ENCODE measurements at regions not wholly inside any gene's neighbourhood (a gene's known extent, or its start where the extent isn't known, plus 50 kb on each side); places are given as distances from the start of the nearest gene placed in this dataset.

GRCh38 chr11:79498667-79499066, 57.8 kb upstream of the TENM4 start:
- no peak overlapping the region for H3K4me3 ChIP-seq (ENCODE audit: low read length)
- no peaks in the 10 kb centered on the region for H3K9me3 ChIP-seq (ENCODE audit: control insufficient read depth, insufficient read depth, low read length)
- H3K36me3 ChIP-seq (ENCODE audit: control insufficient read depth, low read length) = no peaks in the 10 kb centered on the region
- no peaks in the 10 kb centered on the region for H4K20me1 ChIP-seq (ENCODE audit: control insufficient read depth, insufficient read depth, low read depth, low read length)
- no peaks in the 10 kb centered on the region for H3K4me1 ChIP-seq (ENCODE audit: control insufficient read depth, low read length)
- H3K4me2 ChIP-seq (ENCODE audit: low read length) = no peak overlapping the region
- no peaks in the 10 kb centered on the region for H3K9me2 ChIP-seq (replicated peaks; ENCODE audit: control insufficient read depth, low read length)
- no peaks in the 10 kb centered on the region for H3F3A ChIP-seq (ENCODE audit: control insufficient read depth, insufficient read depth)
- no peak overlapping the region for H3K27ac ChIP-seq (ENCODE audit: low read depth, low read length)
- H3K79me2 ChIP-seq (ENCODE audit: control insufficient read depth, low read length) = no peaks in the 10 kb centered on the region
- H3K27me3 ChIP-seq (ENCODE audit: control insufficient read depth, low read length) = no peaks in the 10 kb centered on the region
- TF ChIP-seq CTCF (IDR thresholded peaks at IDR 0.05; ENCODE audit: low read depth, low read length, poor library complexity, severe bottlenecking) = no peak
- no peak for TF ChIP-seq EZH2phosphoT487 (IDR thresholded peaks at IDR 0.05; ENCODE audit: borderline replicate concordance, low read length)

GRCh38 chr11:79493555-79494171, 52.8 kb upstream of the TENM4 start:
- Histone ChIP-seq H3K36me3 (ENCODE audit: control insufficient read depth, low read length) (no peaks in the 10 kb centered on the region), H3K9me3 (ENCODE audit: control insufficient read depth, insufficient read depth, low read length) (no peaks in the 10 kb centered on the region), H3K27me3 (ENCODE audit: control insufficient read depth, low read length) (no peaks in the 10 kb centered on the region), H3K4me3 (ENCODE audit: low read length) (no peak overlapping the region), H3K27ac (ENCODE audit: low read depth, low read length) (no peak overlapping the region), H3F3A (ENCODE audit: control insufficient read depth, insufficient read depth) (no peaks in the 10 kb centered on the region), H3K4me2 (ENCODE audit: low read length) (no peak overlapping the region), H3K9me2 (replicated peaks; ENCODE audit: control insufficient read depth, low read length) (no peaks in the 10 kb centered on the region), H4K20me1 (ENCODE audit: control insufficient read depth, insufficient read depth, low read depth, low read length) (no peaks in the 10 kb centered on the region), H3K79me2 (ENCODE audit: control insufficient read depth, low read length) (no peaks in the 10 kb centered on the region), H3K4me1 (ENCODE audit: control insufficient read depth, low read length) (no peaks in the 10 kb centered on the region)
- TF ChIP-seq CTCF (IDR thresholded peaks at IDR 0.05; ENCODE audit: low read depth, low read length, poor library complexity, severe bottlenecking) (peak; percentile 82), EZH2phosphoT487 (IDR thresholded peaks at IDR 0.05; ENCODE audit: borderline replicate concordance, low read length) (no peak)

- TF ChIP-seq CTCF (IDR thresholded peaks at IDR 0.05; ENCODE audit: low read depth, low read length, poor library complexity, severe bottlenecking) = no peak
- TF ChIP-seq EZH2phosphoT487 (IDR thresholded peaks at IDR 0.05; ENCODE audit: borderline replicate concordance, low read length) = no peak
- H3K4me3 ChIP-seq (ENCODE audit: low read length) = no peak overlapping the region
Measured at GRCh38 chr11:79492008-79492407, 51.2 kb upstream of the TENM4 start.

More at GRCh38 chr11:79492008-79492407, 51.2 kb upstream of the TENM4 start:
- H3K4me1 ChIP-seq (ENCODE audit: control insufficient read depth, low read length) = no peaks in the 10 kb centered on the region
- no peaks in the 10 kb centered on the region for H3K27me3 ChIP-seq (ENCODE audit: control insufficient read depth, low read length)
- H3K9me2 ChIP-seq (replicated peaks; ENCODE audit: control insufficient read depth, low read length) = no peaks in the 10 kb centered on the region
- no peaks in the 10 kb centered on the region for H3K79me2 ChIP-seq (ENCODE audit: control insufficient read depth, low read length)
- H3K9me3 ChIP-seq (ENCODE audit: control insufficient read depth, insufficient read depth, low read length) = no peaks in the 10 kb centered on the region
- no peak overlapping the region for H3K4me2 ChIP-seq (ENCODE audit: low read length)
- no peaks in the 10 kb centered on the region for H3K36me3 ChIP-seq (ENCODE audit: control insufficient read depth, low read length)
- no peaks in the 10 kb centered on the region for H3F3A ChIP-seq (ENCODE audit: control insufficient read depth, insufficient read depth)
- H4K20me1 ChIP-seq (ENCODE audit: control insufficient read depth, insufficient read depth, low read depth, low read length) = no peaks in the 10 kb centered on the region
- H3K27ac ChIP-seq (ENCODE audit: low read depth, low read length) = no peak overlapping the region
